Gastrocnemius medialis (tissue), 4 donors: ENCODE measurements at regions not wholly inside any gene's neighbourhood (a gene's known extent, or its start where the extent isn't known, plus 50 kb on each side); places are given as distances from the start of the nearest gene placed in this dataset.

Experiments
- POLR2A ChIP-seq, 2 donors: fragments of 450-650 bp; IDR thresholded peaks; one replicate each; pipeline ENCODE4 v1.6.1; 2017; ENCODE audit warnings: antibody characterized with exemption in 2 of 2, mild to moderate bottlenecking in 2 of 2, moderate library complexity in 2 of 2
- TF ChIP-seq, protein P1 (sequence below), 5 experiments: fragments of 450-650 bp in 3 of 5; fragments of 200-600 bp in 2 of 5; sonication (generic) in 2 of 5; IDR thresholded peaks in 4 of 5; conservative IDR thresholded peaks in 1 of 5; 1 replicate in 4 of 5; 2 replicates in 1 of 5; pipeline ENCODE4 v1.5.1; 2016 to 2019; ENCODE audit warnings: antibody characterized with exemption in 5 of 5, mild to moderate bottlenecking in 3 of 5, moderate library complexity in 3 of 5

DNA sequence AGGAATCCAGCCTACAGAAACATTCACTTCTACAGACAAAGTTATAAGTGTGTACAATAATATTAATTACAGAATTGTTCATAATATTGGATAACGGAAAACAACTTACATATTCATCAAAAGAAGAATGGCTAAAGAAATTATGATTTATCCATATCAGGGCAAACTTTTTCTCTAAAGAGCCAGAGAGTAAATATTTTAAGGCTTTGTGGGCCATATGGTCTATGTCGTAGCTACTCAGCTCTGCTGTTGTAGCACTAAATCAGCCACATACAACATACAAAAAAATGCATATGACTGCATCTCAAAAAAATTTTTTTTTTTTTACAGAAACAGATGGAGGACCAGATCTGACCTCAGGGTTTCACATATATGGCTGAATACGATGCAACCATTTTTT, 96.7 kb upstream of the GALNT18 start:
- TF ChIP-seq, protein P1, sequence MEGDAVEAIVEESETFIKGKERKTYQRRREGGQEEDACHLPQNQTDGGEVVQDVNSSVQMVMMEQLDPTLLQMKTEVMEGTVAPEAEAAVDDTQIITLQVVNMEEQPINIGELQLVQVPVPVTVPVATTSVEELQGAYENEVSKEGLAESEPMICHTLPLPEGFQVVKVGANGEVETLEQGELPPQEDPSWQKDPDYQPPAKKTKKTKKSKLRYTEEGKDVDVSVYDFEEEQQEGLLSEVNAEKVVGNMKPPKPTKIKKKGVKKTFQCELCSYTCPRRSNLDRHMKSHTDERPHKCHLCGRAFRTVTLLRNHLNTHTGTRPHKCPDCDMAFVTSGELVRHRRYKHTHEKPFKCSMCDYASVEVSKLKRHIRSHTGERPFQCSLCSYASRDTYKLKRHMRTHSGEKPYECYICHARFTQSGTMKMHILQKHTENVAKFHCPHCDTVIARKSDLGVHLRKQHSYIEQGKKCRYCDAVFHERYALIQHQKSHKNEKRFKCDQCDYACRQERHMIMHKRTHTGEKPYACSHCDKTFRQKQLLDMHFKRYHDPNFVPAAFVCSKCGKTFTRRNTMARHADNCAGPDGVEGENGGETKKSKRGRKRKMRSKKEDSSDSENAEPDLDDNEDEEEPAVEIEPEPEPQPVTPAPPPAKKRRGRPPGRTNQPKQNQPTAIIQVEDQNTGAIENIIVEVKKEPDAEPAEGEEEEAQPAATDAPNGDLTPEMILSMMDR (IDR thresholded peaks at IDR 0.05 in 4 of 5, conservative IDR thresholded peaks at IDR 0.05 in 1 of 5) = no peak
- TF ChIP-seq POLR2A (IDR thresholded peaks at IDR 0.05) = no peak
